Fibroblast of skin of abdomen (primary cell): ENCODE measurements at regions not wholly inside any gene's neighbourhood (a gene's known extent, or its start where the extent isn't known, plus 50 kb on each side); places are given as distances from the start of the nearest gene placed in this dataset.
"Not testable (repeated sequence)": the region's sequence is repeated elsewhere in the genome, so short reads cannot be mapped to it uniquely, and the experiment has no call there.

Experiments used
- DNase-seq: peaks from one replicate; pipeline ENCODE4 v3.0.0-alpha.2; 2013

GRCh38 chr13:62593804-62594203 lies 1178.2 kb upstream of the PCDH20 start:
- no peak for DNase-seq

GRCh38 chr13:62583466-62583865 lies 1167.8 kb upstream of the PCDH20 start:
- no peak for DNase-seq

GRCh38 chr13:62578402-62578801 lies 1162.8 kb upstream of the PCDH20 start:
- no peak for DNase-seq

- DNase-seq, result no peak
Measured at GRCh38 chr13:62564770-62565169, 1149.1 kb upstream of the PCDH20 start.

- no peak for DNase-seq
Measured at GRCh38 chr13:62563251-62563650, 1147.6 kb upstream of the PCDH20 start.

GRCh38 chr13:62556978-62557377 lies 1141.3 kb upstream of the PCDH20 start:
- no peak for DNase-seq

GRCh38 chr13:62551588-62551987 lies 1135.9 kb upstream of the PCDH20 start:
- DNase-seq, result no peak

- DNase-seq, result no peak
Measured at GRCh38 chr13:62544928-62545327, 1129.3 kb upstream of the PCDH20 start.

- DNase-seq, result no peak
Measured at GRCh38 chr13:62537593-62537992, 1121.9 kb upstream of the PCDH20 start.

GRCh38 chr13:62525652-62526051 lies 1110.0 kb upstream of the PCDH20 start:
- no peak for DNase-seq

- DNase-seq, result no peak
Measured at GRCh38 chr13:62524498-62524897, 1108.8 kb upstream of the PCDH20 start.

- no peak for DNase-seq
Measured at GRCh38 chr13:62524061-62524460, 1108.4 kb upstream of the PCDH20 start.

GRCh38 chr13:62512194-62513141 lies 1096.8 kb upstream of the PCDH20 start:
- peak; percentile 6 for DNase-seq

- no peak for DNase-seq
Measured at GRCh38 chr13:62510906-62511655, 1095.4 kb upstream of the PCDH20 start.

- no peak for DNase-seq
Measured at GRCh38 chr13:62502588-62502987, 1086.9 kb upstream of the PCDH20 start.

- DNase-seq, result no peak
Measured at GRCh38 chr13:62489731-62490130, 1074.1 kb upstream of the PCDH20 start.

GRCh38 chr13:62483774-62484173 lies 1068.1 kb upstream of the PCDH20 start:
- DNase-seq, result no peak

- no peak for DNase-seq
Measured at GRCh38 chr13:62482351-62482750, 1066.7 kb upstream of the PCDH20 start.

GRCh38 chr13:62473944-62474237 lies 1058.2 kb upstream of the PCDH20 start:
- no peak for DNase-seq

- no peak for DNase-seq
Measured at GRCh38 chr13:62473190-62473943, 1057.7 kb upstream of the PCDH20 start.

GRCh38 chr13:62453761-62454160 lies 1038.1 kb upstream of the PCDH20 start:
- no peak for DNase-seq

- no peak for DNase-seq
Measured at GRCh38 chr13:62450759-62451158, 1035.1 kb upstream of the PCDH20 start.

GRCh38 chr13:62447771-62448382 lies 1032.2 kb upstream of the PCDH20 start:
- DNase-seq, result not testable (repeated sequence)
